GM12878 (cell line): ENCODE measurements at regions not wholly inside any gene's neighbourhood (a gene's known extent, or its start where the extent isn't known, plus 50 kb on each side); places are given as distances from the start of the nearest gene placed in this dataset.

Experiments used
- ATAC-seq: fragments of 200-7000 bp; cut with Tn5 transposase; 3 replicates; pipeline ENCODE4 v1.9.1; 2020; ENCODE audit warnings: mild to moderate bottlenecking, moderate library complexity
- BruUV-seq: library from RNA; stranded (reverse); fragments of 400-500 nt; replicated peaks from 2 replicates; lab custom pipeline; 2021; lab: Mats Ljungman, UMichigan
- CTCF ChIA-PET: fragments of 300-600 bp; sonication (Branson Sonifier 250); formaldehyde crosslinking; extraction: SDS; loops from one replicate; lab custom pipeline; 2021; ENCODE audit warnings: inconsistent platforms; lab: Yijun Ruan, JAX
- POLR2A ChIA-PET: fragments of 350-600 bp; formaldehyde crosslinking; extraction: SDS; loops from one replicate; lab custom pipeline; 2021; ENCODE audit warnings: inconsistent platforms; lab: Charles Lee
- RAD21 ChIA-PET: fragments of 300-600 bp; sonication (Branson Sonifier 250); formaldehyde crosslinking; loops from one replicate; lab custom pipeline; 2023; ENCODE audit warnings: antibody characterized with exemption; ENCODE audit not compliant: unreplicated experiment; lab: Charles Lee
- SMC1A ChIA-PET: fragments of 300-600 bp; sonication (Branson Sonifier 250); formaldehyde crosslinking; loops from one replicate; lab custom pipeline; 2023; ENCODE audit not compliant: unreplicated experiment, uncharacterized antibody; lab: Charles Lee
- DNase-seq: peaks from one replicate; pipeline ENCODE4 v3.0.0-alpha.2; 2011; ENCODE audit warnings: low read depth, low spot score
- FAIRE-seq: peaks from 3 replicates; lab custom pipeline; 2011; peaks lifted over from hg19 to GRCh38; lab: Jason Lieb, UNC
- H2AFZ ChIP-seq: 2 replicates; pipeline ENCODE4 v1.6.0; 2011; ENCODE audit warnings: low read depth, low read length, control low read depth; ENCODE audit not compliant: control insufficient read depth
- H3K27ac ChIP-seq: 2 replicates; pipeline ENCODE4 v1.5.1; 2011; ENCODE audit warnings: control low read depth; ENCODE audit not compliant: control insufficient read depth, insufficient read depth
- H3K27me3 ChIP-seq, 2 experiments: replicated peaks in 1 of 2; 2 replicates each; pipeline versions ENCODE4 v1.6.0 to v1.6.1; 2011; ENCODE audit warnings: low read length in 1 of 2; ENCODE audit not compliant: control insufficient read depth in 2 of 2, insufficient read depth in 2 of 2
- H3K36me3 ChIP-seq, 2 experiments: 2 replicates each; pipeline ENCODE4 v1.5.1; 2011; ENCODE audit warnings: low read length in 1 of 2; ENCODE audit not compliant: control insufficient read depth in 2 of 2, insufficient read depth in 2 of 2
- H3K4me1 ChIP-seq: 2 replicates; pipeline ENCODE4 v1.6.1; 2011; ENCODE audit warnings: mild to moderate bottlenecking, low read length, moderate library complexity, mixed read lengths; ENCODE audit not compliant: control insufficient read depth, insufficient read depth
- H3K4me2 ChIP-seq: 2 replicates; pipeline ENCODE4 v1.6.0; 2011; ENCODE audit warnings: control low read depth; ENCODE audit not compliant: control insufficient read depth, insufficient read depth
- H3K4me3 ChIP-seq: fragments of 200-600 bp; sonication (generic); 2 replicates; pipeline ENCODE4 v1.5.1; 2016
- H3K79me2 ChIP-seq: 2 replicates; pipeline ENCODE4 v1.6.0; 2011; ENCODE audit warnings: low read length; ENCODE audit not compliant: control insufficient read depth, insufficient read depth
- H3K9ac ChIP-seq: 2 replicates; pipeline ENCODE4 v1.8.0; 2011; ENCODE audit warnings: low read length, control low read depth, mixed read lengths; ENCODE audit not compliant: control insufficient read depth, insufficient read depth
- H3K9me3 ChIP-seq: replicated peaks from 3 replicates; pipeline ENCODE4 v1.5.1; 2011; ENCODE audit warnings: mild to moderate bottlenecking, low read length; ENCODE audit not compliant: control insufficient read depth, insufficient read depth
- H4K20me1 ChIP-seq: 2 replicates; pipeline ENCODE4 v1.6.0; 2011; ENCODE audit not compliant: control insufficient read depth, insufficient read depth
- CREB1 ChIP-seq: IDR thresholded peaks from 2 replicates; pipeline ENCODE4 v1.6.1; 2012; ENCODE audit warnings: low read depth, mild to moderate bottlenecking, inconsistent platforms
- HDAC2 ChIP-seq: fragments of 200-600 bp; sonication (generic); IDR thresholded peaks from 2 replicates; pipeline ENCODE4 v1.6.1; 2017
- IKZF2 ChIP-seq, 2 experiments: fragments of 450-650 bp; IDR thresholded peaks; 2 replicates each; pipeline ENCODE4 v1.6.1; 2017; ENCODE audit warnings: mild to moderate bottlenecking in 2 of 2, moderate library complexity in 2 of 2
- JUND ChIP-seq: IDR thresholded peaks from 2 replicates; pipeline ENCODE4 v1.6.1; 2012; ENCODE audit warnings: low read depth, mild to moderate bottlenecking, low read length, improper control_type of control experiment, moderate library complexity
- NBN ChIP-seq: fragments of 450-650 bp; IDR thresholded peaks from 2 replicates; pipeline ENCODE4 v1.6.1; 2016
- NR2C1 ChIP-seq: fragments of 450-650 bp; IDR thresholded peaks from 2 replicates; pipeline ENCODE4 v1.6.1; 2017; ENCODE audit warnings: antibody characterized with exemption, mild to moderate bottlenecking, moderate library complexity
- PAX8 ChIP-seq: fragments of 450-650 bp; IDR thresholded peaks from 2 replicates; pipeline ENCODE4 v1.6.1; 2017; ENCODE audit warnings: mild to moderate bottlenecking, moderate library complexity
- SIN3A ChIP-seq: IDR thresholded peaks from 2 replicates; pipeline ENCODE4 v1.6.1; 2012; ENCODE audit warnings: low read depth, low read length, improper control_type of control experiment
- SUPT20H ChIP-seq: IDR thresholded peaks from 2 replicates; pipeline ENCODE4 v1.6.1; 2011; ENCODE audit warnings: low read depth, mild to moderate bottlenecking, low read length, moderate library complexity, borderline replicate concordance; ENCODE audit not compliant: control insufficient read depth
- SUZ12 ChIP-seq: fragments of 200-600 bp; sonication (generic); IDR thresholded peaks from one replicate; pipeline ENCODE4 v1.6.1; 2018; ENCODE audit warnings: antibody characterized with exemption, mild to moderate bottlenecking; ENCODE audit not compliant: unreplicated experiment
- TARDBP ChIP-seq: IDR thresholded peaks from 2 replicates; pipeline ENCODE4 v1.6.1; 2016; ENCODE audit warnings: borderline replicate concordance
- TCF7 ChIP-seq: IDR thresholded peaks from 2 replicates; pipeline ENCODE4 v1.6.1; 2014; ENCODE audit warnings: antibody characterized with exemption, borderline replicate concordance
- ZNF217 ChIP-seq: fragments of 450-650 bp; IDR thresholded peaks from 2 replicates; pipeline ENCODE4 v1.6.1; 2017; ENCODE audit warnings: antibody characterized with exemption, mild to moderate bottlenecking
- ZNF384 ChIP-seq: IDR thresholded peaks from 2 replicates; pipeline ENCODE4 v1.6.1; 2012; ENCODE audit warnings: low read depth, mild to moderate bottlenecking, low read length, improper control_type of control experiment, borderline replicate concordance
- ZNF622 ChIP-seq: fragments of 450-650 bp; IDR thresholded peaks from 2 replicates; pipeline ENCODE4 v1.6.1; 2017; ENCODE audit warnings: mild to moderate bottlenecking, inconsistent platforms
- in situ Hi-C: fragments of 300-500 bp; cut with MboI; formaldehyde crosslinking; loops from 9 replicates; pipeline ENCODE4 v1.14.3; 2018; ENCODE audit warnings: mixed read lengths
- intact Hi-C: fragments of 100-400 bp; cut with micrococcal nuclease; formaldehyde crosslinking; loops from one replicate; pipeline ENCODE4 v1.14.2; 2022; ENCODE audit not compliant: unreplicated experiment

GRCh38 chr13:95463531-95463930 is 89.0 kb upstream of the CLDN10 start:
- Histone ChIP-seq H3K27me3 (no peaks in the 10 kb centered on the region), H4K20me1 (no peaks in the 10 kb centered on the region), H3K4me3 (no peak overlapping the region), H3K36me3 (no peaks in the 10 kb centered on the region), H3K9me3 (peaks cover 10% of the 10 kb centered on the region), H3K9ac (no peak overlapping the region), H3K27ac (no peak overlapping the region), H2AFZ (peak overlapping the region; percentile 12), H3K79me2 (no peaks in the 10 kb centered on the region), H3K4me1 (no peaks in the 10 kb centered on the region), H3K4me2 (no peak overlapping the region)
- ATAC-seq = no peak
- no peak for FAIRE-seq
- intact Hi-C loops (no loop called here), in situ Hi-C loops (no loop called here)
- no peak for DNase-seq
- TF ChIP-seq ZNF384 (no peak), CREB1 (no peak), TCF7 (no peak), HDAC2 (no peak), SIN3A (no peak), IKZF2 (IDR thresholded peaks at IDR 0.05) (no peak), SUZ12 (no peak), TARDBP (no peak), NBN (no peak), JUND (no peak), SUPT20H (no peak), PAX8 (no peak), ZNF622 (no peak), NR2C1 (no peak), ZNF217 (no peak)
- ChIA-PET RAD21 (no interaction called here), POLR2A (interaction anchor here (0.6 kb wide), 1 partner anchor 8 kb away, joined by 6 read pairs; no protein-coding TSS in a partner anchor), CTCF (interaction anchor here (1.2 kb wide), 1 partner anchor 59 kb away, joined by 3 read pairs; no protein-coding TSS in a partner anchor), SMC1A (no interaction called here)
- BruUV-seq = no TSS peak
